ENCODE measurements at regions not wholly inside any gene's neighbourhood (a gene's known extent, or its start where the extent isn't known, plus 50 kb on each side); places are given as distances from the start of the nearest gene placed in this dataset.

- H3K27ac ChIP-seq (ENCODE audit: insufficient read depth, low read length, poor library complexity, severe bottlenecking) = no peak overlapping the region
- H3K4me3 ChIP-seq (ENCODE audit: low read depth, low read length) = no peak overlapping the region
- Mint-ChIP-seq H3K27ac (no peak overlapping the region), H3K36me3 (no peaks in the 10 kb centered on the region), H3K27me3 (peaks cover 55% of the 10 kb centered on the region), H3K9me3 (peaks cover 0 to 4% (median 0%) of the 10 kb centered on the region in 7 donors), H3K4me1 (peaks cover 0 to 7% (median 2%) of the 10 kb centered on the region in 4 donors), H3K4me3 (no peak overlapping the region)
- DNase-seq (no peak), ATAC-seq (ENCODE audit: low read depth in 2 of 2) (no peak)
- no peaks in the 10 kb centered on the region for H3K9me3 ChIP-seq (ENCODE audit: control insufficient read depth in 2 of 2, low read length in 2 of 2)
- peaks cover 21% of the 10 kb centered on the region for H3K27me3 ChIP-seq (ENCODE audit: control insufficient read depth, insufficient read depth, low read length)
- no peaks in the 10 kb centered on the region for H3K4me1 ChIP-seq (ENCODE audit: control insufficient read depth, insufficient read depth, low read length, poor library complexity, severe bottlenecking)
- H3K36me3 ChIP-seq (ENCODE audit: control insufficient read depth, insufficient read depth, low read length) = no peaks in the 10 kb centered on the region
Observed at GRCh38 chr13:25042151-25042865, 53.6 kb upstream of the PABPC3 start.

GRCh38 chr13:25044071-25044470 is 51.9 kb upstream of the PABPC3 start:
- Histone ChIP-seq H3K4me1 (ENCODE audit: control insufficient read depth, insufficient read depth, low read length, poor library complexity, severe bottlenecking) (no peaks in the 10 kb centered on the region), H3K27ac (ENCODE audit: insufficient read depth, low read length, poor library complexity, severe bottlenecking) (no peak overlapping the region), H3K4me3 (ENCODE audit: low read depth, low read length) (no peak overlapping the region), H3K36me3 (ENCODE audit: control insufficient read depth, insufficient read depth, low read length) (no peaks in the 10 kb centered on the region), H3K27me3 (ENCODE audit: control insufficient read depth, insufficient read depth, low read length) (peaks cover 31% of the 10 kb centered on the region), H3K9me3 (ENCODE audit: control insufficient read depth in 2 of 2, low read length in 2 of 2) (peaks cover 0 to 3% of the 10 kb centered on the region in 2 experiments)
- no peak for DNase-seq
- Mint-ChIP-seq H3K36me3 (no peaks in the 10 kb centered on the region), H3K9me3 (peaks cover 0 to 4% (median 0%) of the 10 kb centered on the region in 7 donors), H3K27me3 (peaks cover 64% of the 10 kb centered on the region), H3K4me3 (no peak overlapping the region), H3K4me1 (peaks cover 0 to 7% (median 2%) of the 10 kb centered on the region in 4 donors), H3K27ac (no peak overlapping the region)
- no peak for ATAC-seq (ENCODE audit: low read depth in 2 of 2)
